ENCODE measurements at regions not wholly inside any gene's neighbourhood (a gene's known extent, or its start where the extent isn't known, plus 50 kb on each side); places are given as distances from the start of the nearest gene placed in this dataset.

DNA sequence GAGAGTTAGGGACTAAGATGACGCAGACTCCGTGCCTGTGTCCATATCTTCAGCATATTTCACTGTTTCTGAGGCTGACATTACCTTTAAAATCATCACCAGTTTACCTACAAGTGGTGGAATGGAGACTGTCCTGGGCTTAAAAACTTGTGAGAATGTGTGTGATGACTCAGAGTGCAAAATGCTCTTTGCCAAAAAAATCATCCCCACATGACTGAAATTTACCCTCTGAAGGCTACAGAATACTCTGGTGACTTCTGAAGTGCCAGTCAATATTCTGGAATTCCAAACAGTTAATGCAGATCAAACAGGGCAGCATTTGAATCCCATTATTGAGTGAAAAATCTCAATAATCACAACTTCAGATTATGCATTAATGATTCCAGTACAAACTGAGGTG lies 901.4 kb downstream of the EFNB2 start:
- DNase-seq = no peak
- intact Hi-C loops (cut with DNase I; ENCODE audit: low total_unique reads) = loop anchor here (5.0 kb wide), 1 partner anchor 903 kb away; the partner anchor contains the start of gene EFNB2
- H3K36me3 ChIP-seq = no peaks in the 10 kb centered on the region
- H3K4me1 ChIP-seq = no peaks in the 10 kb centered on the region
- H3K27ac ChIP-seq = no peak overlapping the region
- TF ChIP-seq, protein P1, sequence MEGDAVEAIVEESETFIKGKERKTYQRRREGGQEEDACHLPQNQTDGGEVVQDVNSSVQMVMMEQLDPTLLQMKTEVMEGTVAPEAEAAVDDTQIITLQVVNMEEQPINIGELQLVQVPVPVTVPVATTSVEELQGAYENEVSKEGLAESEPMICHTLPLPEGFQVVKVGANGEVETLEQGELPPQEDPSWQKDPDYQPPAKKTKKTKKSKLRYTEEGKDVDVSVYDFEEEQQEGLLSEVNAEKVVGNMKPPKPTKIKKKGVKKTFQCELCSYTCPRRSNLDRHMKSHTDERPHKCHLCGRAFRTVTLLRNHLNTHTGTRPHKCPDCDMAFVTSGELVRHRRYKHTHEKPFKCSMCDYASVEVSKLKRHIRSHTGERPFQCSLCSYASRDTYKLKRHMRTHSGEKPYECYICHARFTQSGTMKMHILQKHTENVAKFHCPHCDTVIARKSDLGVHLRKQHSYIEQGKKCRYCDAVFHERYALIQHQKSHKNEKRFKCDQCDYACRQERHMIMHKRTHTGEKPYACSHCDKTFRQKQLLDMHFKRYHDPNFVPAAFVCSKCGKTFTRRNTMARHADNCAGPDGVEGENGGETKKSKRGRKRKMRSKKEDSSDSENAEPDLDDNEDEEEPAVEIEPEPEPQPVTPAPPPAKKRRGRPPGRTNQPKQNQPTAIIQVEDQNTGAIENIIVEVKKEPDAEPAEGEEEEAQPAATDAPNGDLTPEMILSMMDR (IDR thresholded peaks at IDR 0.05) = no peak
- H3K27me3 ChIP-seq = no peaks in the 10 kb centered on the region
- no peaks in the 10 kb centered on the region for H3K9me3 ChIP-seq
- no peak overlapping the region for H3K4me3 ChIP-seq

DNA sequence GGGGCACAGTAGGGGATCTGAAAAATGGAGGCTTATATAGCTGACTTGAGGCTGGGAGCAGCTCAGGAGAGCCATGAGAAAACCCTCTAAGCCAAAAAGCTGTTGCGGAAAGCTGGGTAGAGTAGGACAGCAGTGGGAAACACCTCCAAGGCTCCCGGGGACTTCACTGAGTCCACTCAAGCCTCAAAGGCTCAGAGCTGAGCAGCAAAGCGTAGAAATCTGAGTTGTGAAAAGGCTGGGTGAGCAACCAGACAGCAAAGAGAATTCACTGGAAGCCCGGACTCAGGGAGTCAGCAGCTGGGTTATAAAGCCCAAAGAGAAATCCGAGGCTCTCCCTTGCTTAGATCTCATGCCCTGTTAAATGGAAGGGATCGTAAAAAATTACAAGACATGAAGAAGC lies 905.0 kb downstream of the EFNB2 start:
- no peaks in the 10 kb centered on the region for H3K36me3 ChIP-seq
- no peak for DNase-seq
- TF ChIP-seq, protein P1 (IDR thresholded peaks at IDR 0.05) = no peak
- H3K4me1 ChIP-seq = peaks cover 0 to 14% (median 2%) of the 10 kb centered on the region in 4 donors
- H3K27ac ChIP-seq = no peak overlapping the region
- intact Hi-C loops (cut with DNase I; ENCODE audit: low total_unique reads) = loop anchor here (5.0 kb wide), 1 partner anchor 907 kb away; the partner anchor contains the start of gene EFNB2
- H3K27me3 ChIP-seq = no peaks in the 10 kb centered on the region
- no peaks in the 10 kb centered on the region for H3K9me3 ChIP-seq
- no peak overlapping the region for H3K4me3 ChIP-seq

DNA sequence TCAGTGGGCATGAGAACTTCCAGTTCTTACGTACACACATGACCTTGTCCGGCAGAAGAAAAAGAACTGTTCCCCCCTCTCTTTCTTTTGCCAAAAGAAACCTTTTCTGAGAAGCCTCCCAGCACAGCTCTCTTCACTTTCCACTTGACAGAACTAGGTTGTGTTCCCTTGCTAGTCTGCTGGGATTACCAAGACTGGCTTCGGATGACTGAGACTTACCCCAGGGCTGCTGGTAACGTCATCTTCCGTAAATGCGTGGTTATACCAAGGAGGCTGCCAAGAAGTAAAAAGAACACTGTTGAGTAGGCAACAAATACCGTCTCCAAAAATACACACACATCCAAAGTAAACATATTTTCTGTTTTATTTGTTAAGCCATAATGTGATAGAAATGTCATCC lies 908.2 kb downstream of the EFNB2 start:
- Histone ChIP-seq H3K9me3 (no peaks in the 10 kb centered on the region), H3K27ac (peak overlapping the region; percentile 50 to 60), H3K27me3 (no peaks in the 10 kb centered on the region), H3K36me3 (no peaks in the 10 kb centered on the region), H3K4me1 (peaks cover 0 to 14% (median 2%) of the 10 kb centered on the region in 4 donors), H3K4me3 (peak overlapping the region in 1 of 2 donors; percentile 10)
- peak in 1 of 2 donors; percentile 72 for DNase-seq
- TF ChIP-seq, protein P1 (IDR thresholded peaks at IDR 0.05) = no peak
- intact Hi-C loops (cut with DNase I; ENCODE audit: low total_unique reads) = no loop called here

DNA sequence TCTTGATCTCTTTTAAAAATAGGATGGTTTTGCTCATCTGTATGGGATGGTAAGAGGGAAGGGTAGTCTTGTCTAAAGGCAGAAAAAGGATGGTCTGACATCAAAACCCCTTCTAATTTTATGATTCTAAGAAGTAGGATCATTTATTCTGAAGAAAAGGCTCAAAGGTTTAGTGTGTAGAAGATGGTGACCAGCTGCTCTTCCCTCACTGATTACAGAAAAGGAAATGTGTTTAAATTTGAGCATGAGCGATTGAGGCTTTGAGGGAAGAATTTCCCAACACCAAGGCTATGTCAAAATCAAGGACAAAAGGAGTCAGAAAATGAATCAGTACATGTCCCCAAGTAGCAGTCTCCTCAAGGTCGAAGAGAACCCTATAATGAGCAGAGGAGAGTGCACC lies 909.8 kb downstream of the EFNB2 start:
- no peaks in the 10 kb centered on the region for H3K36me3 ChIP-seq
- H3K4me1 ChIP-seq = peaks cover 0 to 14% (median 2%) of the 10 kb centered on the region in 4 donors

DNA sequence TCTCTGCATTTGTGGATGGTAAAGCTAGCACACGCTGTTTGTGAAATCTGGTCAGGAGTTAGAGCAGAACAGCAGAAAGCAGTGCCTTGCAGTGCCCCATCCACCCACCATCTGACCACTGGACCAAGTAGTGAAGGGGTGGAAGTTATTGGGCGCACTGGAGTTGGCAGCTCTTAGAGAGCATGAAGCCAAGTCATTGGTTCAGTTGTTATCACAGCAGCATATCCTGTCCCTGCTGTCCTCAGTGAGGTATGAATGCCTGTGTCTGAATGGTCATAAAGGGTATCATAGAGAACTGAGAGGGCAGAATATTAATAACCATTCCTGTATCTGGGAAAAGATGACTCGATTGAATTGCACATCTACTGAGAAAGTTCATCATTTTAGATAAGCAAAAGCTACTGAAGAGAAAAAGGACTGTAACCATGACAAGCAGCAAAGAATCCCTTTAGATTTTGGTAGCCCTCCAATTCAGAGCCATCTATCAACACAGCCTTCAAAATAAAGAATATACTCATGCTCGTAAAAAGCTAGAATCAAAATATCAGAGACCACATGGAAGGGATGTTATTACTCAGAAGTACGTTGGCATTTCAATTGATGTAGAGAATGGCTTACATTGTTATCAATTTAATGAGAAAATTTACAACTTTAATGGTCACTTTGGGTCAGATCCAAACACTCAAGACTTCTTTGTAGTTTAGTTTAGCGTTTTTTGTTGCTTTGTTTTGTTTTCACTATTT lies 919.0 kb downstream of the EFNB2 start:
- Histone ChIP-seq H3K27me3 (no peaks in the 10 kb centered on the region), H3K4me3 (no peak overlapping the region), H3K36me3 (no peaks in the 10 kb centered on the region), H3K27ac (no peak overlapping the region), H3K4me1 (peaks cover 0 to 20% (median 7%) of the 10 kb centered on the region in 4 donors), H3K9me3 (no peaks in the 10 kb centered on the region)
- intact Hi-C loops (cut with DNase I; ENCODE audit: low total_unique reads) = no loop called here
- no peak for DNase-seq
- TF ChIP-seq, protein P1 (IDR thresholded peaks at IDR 0.05) = no peak

More for the DNA sequence above, 909.8 kb downstream of the EFNB2 start:
- intact Hi-C loops (cut with DNase I; ENCODE audit: low total_unique reads) = no loop called here
- TF ChIP-seq, protein P1 (IDR thresholded peaks at IDR 0.05) = no peak
- no peak overlapping the region for H3K4me3 ChIP-seq
- H3K27me3 ChIP-seq = no peaks in the 10 kb centered on the region
- no peak for DNase-seq
- no peak overlapping the region for H3K27ac ChIP-seq
- no peaks in the 10 kb centered on the region for H3K9me3 ChIP-seq
